ENCODE measurements at regions not wholly inside any gene's neighbourhood (a gene's known extent, or its start where the extent isn't known, plus 50 kb on each side); places are given as distances from the start of the nearest gene placed in this dataset.

DNA sequence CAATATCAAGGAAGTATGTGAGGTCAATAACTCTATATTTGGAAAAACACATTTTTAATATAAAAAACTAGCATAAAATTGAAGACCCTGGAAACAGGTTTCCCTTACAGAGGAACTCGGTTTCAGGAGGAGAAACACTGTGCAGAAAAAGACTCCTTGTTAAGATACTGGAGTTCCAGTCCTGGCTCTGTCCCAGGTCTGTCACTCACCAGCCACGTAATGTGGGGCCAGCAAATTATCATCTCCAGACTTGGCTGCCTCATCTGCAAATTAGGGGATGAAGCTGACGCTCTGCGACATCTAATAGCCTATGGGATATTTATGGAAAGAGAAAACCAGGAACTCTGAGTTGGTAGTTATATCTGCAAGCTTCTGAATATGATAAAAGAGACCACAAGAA is 702.7 kb downstream of the EPHA7 start:
- no peak overlapping the region for H3K9ac ChIP-seq (ENCODE audit: low read depth in 1 of 3, low read length in 3 of 3)
- H3K4me1 ChIP-seq (ENCODE audit: control insufficient read depth in 3 of 3, insufficient read depth in 3 of 3, low read length in 3 of 3), result no peaks in the 10 kb centered on the region
- H3K9me3 ChIP-seq (ENCODE audit: control insufficient read depth in 3 of 3, low read length in 3 of 3), result peaks cover 0 to 3% (median 2%) of the 10 kb centered on the region in 3 donors
- no peak overlapping the region for H3K4me3 ChIP-seq (ENCODE audit: low read length in 3 of 3)
- H3K27ac ChIP-seq (ENCODE audit: low read depth, low read length), result no peak overlapping the region
- H3K36me3 ChIP-seq (ENCODE audit: control insufficient read depth in 3 of 3, insufficient read depth in 3 of 3, low read length in 3 of 3), result no peaks in the 10 kb centered on the region
- H3K27me3 ChIP-seq (ENCODE audit: control insufficient read depth in 3 of 3, insufficient read depth in 3 of 3, low read length in 3 of 3), result no peaks in the 10 kb centered on the region

DNA sequence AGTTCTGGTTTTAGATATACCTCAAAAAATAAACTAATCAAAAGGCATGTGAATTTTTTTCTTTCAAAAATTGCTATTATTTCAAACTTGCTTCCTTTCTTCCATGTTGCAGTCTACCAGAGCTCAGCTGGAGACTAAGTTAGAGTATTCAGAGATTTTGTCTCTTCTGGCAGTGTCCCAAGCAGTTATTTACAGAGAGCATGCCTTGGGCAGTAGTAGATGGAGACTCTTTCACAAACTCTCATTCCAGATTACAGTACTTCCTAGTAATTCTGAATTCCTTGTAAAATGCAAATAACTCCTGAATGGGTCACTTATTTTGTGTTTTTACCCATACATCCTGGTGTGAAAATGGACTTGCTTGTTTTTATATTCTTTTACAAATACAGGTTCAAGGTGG is 703.4 kb downstream of the EPHA7 start:
- Histone ChIP-seq H3K36me3 (ENCODE audit: control insufficient read depth in 3 of 3, insufficient read depth in 3 of 3, low read length in 3 of 3) (no peaks in the 10 kb centered on the region), H3K9ac (ENCODE audit: low read depth in 1 of 3, low read length in 3 of 3) (no peak overlapping the region), H3K4me3 (ENCODE audit: low read length in 3 of 3) (no peak overlapping the region), H3K9me3 (ENCODE audit: control insufficient read depth in 3 of 3, low read length in 3 of 3) (peaks cover 0 to 2% (median 2%) of the 10 kb centered on the region in 3 donors), H3K4me1 (ENCODE audit: control insufficient read depth in 3 of 3, insufficient read depth in 3 of 3, low read length in 3 of 3) (no peaks in the 10 kb centered on the region), H3K27me3 (ENCODE audit: control insufficient read depth in 3 of 3, insufficient read depth in 3 of 3, low read length in 3 of 3) (no peaks in the 10 kb centered on the region), H3K27ac (ENCODE audit: low read depth, low read length) (no peak overlapping the region)

GRCh38 chr6:92714346-92714745 is 705.0 kb downstream of the EPHA7 start:
- no peak overlapping the region for H3K4me3 ChIP-seq (ENCODE audit: low read length in 3 of 3)

GRCh38 chr6:92710048-92710447 is 709.3 kb downstream of the EPHA7 start:
- Histone ChIP-seq H3K27ac (ENCODE audit: low read depth, low read length) (no peak overlapping the region), H3K4me3 (ENCODE audit: low read length in 3 of 3) (no peak overlapping the region), H3K9ac (ENCODE audit: low read depth in 1 of 3, low read length in 3 of 3) (no peak overlapping the region)

More at GRCh38 chr6:92714346-92714745, 705.0 kb downstream of the EPHA7 start:
- no peaks in the 10 kb centered on the region for H3K36me3 ChIP-seq (ENCODE audit: control insufficient read depth in 3 of 3, insufficient read depth in 3 of 3, low read length in 3 of 3)
- no peaks in the 10 kb centered on the region for H3K9me3 ChIP-seq (ENCODE audit: control insufficient read depth in 3 of 3, low read length in 3 of 3)
- no peak overlapping the region for H3K9ac ChIP-seq (ENCODE audit: low read depth in 1 of 3, low read length in 3 of 3)
- H3K27me3 ChIP-seq (ENCODE audit: control insufficient read depth in 3 of 3, insufficient read depth in 3 of 3, low read length in 3 of 3), result no peaks in the 10 kb centered on the region
- no peak overlapping the region for H3K27ac ChIP-seq (ENCODE audit: low read depth, low read length)
- H3K4me1 ChIP-seq (ENCODE audit: control insufficient read depth in 3 of 3, insufficient read depth in 3 of 3, low read length in 3 of 3), result no peaks in the 10 kb centered on the region

GRCh38 chr6:92708945-92709344 is 710.4 kb downstream of the EPHA7 start:
- H3K4me1 ChIP-seq (ENCODE audit: control insufficient read depth in 3 of 3, insufficient read depth in 3 of 3, low read length in 3 of 3), result no peaks in the 10 kb centered on the region

More at GRCh38 chr6:92710048-92710447, 709.3 kb downstream of the EPHA7 start:
- Histone ChIP-seq H3K9me3 (ENCODE audit: control insufficient read depth in 3 of 3, low read length in 3 of 3) (no peaks in the 10 kb centered on the region), H3K4me1 (ENCODE audit: control insufficient read depth in 3 of 3, insufficient read depth in 3 of 3, low read length in 3 of 3) (no peaks in the 10 kb centered on the region), H3K27me3 (ENCODE audit: control insufficient read depth in 3 of 3, insufficient read depth in 3 of 3, low read length in 3 of 3) (no peaks in the 10 kb centered on the region), H3K36me3 (ENCODE audit: control insufficient read depth in 3 of 3, insufficient read depth in 3 of 3, low read length in 3 of 3) (no peaks in the 10 kb centered on the region)

DNA sequence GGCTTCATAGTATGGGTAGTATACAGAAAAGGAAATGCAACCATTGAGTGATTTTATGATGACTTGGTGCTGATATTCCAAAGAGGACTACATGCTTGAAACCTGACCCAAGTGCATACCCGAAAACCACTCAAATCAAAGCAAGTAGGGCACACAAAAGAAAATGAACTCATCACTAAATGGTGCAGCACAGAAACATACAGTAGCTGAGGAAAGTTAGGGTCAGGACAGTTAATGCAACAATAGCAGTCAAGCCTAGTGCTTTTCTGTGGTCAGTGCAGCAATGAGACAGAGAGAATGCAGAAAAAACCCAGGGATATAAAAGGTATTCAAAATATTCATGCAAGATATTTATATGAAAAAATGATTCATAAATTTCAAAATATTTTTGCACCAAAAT is 711.1 kb downstream of the EPHA7 start:
- no peak overlapping the region for H3K27ac ChIP-seq (ENCODE audit: low read depth, low read length)
- H3K36me3 ChIP-seq (ENCODE audit: control insufficient read depth in 3 of 3, insufficient read depth in 3 of 3, low read length in 3 of 3), result no peaks in the 10 kb centered on the region
- no peaks in the 10 kb centered on the region for H3K9me3 ChIP-seq (ENCODE audit: control insufficient read depth in 3 of 3, low read length in 3 of 3)
- no peak overlapping the region for H3K4me3 ChIP-seq (ENCODE audit: low read length in 3 of 3)
- no peaks in the 10 kb centered on the region for H3K4me1 ChIP-seq (ENCODE audit: control insufficient read depth in 3 of 3, insufficient read depth in 3 of 3, low read length in 3 of 3)
- no peaks in the 10 kb centered on the region for H3K27me3 ChIP-seq (ENCODE audit: control insufficient read depth in 3 of 3, insufficient read depth in 3 of 3, low read length in 3 of 3)
- no peak overlapping the region for H3K9ac ChIP-seq (ENCODE audit: low read depth in 1 of 3, low read length in 3 of 3)

More at GRCh38 chr6:92708945-92709344, 710.4 kb downstream of the EPHA7 start:
- Histone ChIP-seq H3K36me3 (ENCODE audit: control insufficient read depth in 3 of 3, insufficient read depth in 3 of 3, low read length in 3 of 3) (no peaks in the 10 kb centered on the region), H3K27me3 (ENCODE audit: control insufficient read depth in 3 of 3, insufficient read depth in 3 of 3, low read length in 3 of 3) (no peaks in the 10 kb centered on the region), H3K27ac (ENCODE audit: low read depth, low read length) (no peak overlapping the region), H3K9ac (ENCODE audit: low read depth in 1 of 3, low read length in 3 of 3) (no peak overlapping the region), H3K9me3 (ENCODE audit: control insufficient read depth in 3 of 3, low read length in 3 of 3) (no peaks in the 10 kb centered on the region), H3K4me3 (ENCODE audit: low read length in 3 of 3) (no peak overlapping the region)

- Histone ChIP-seq H3K9ac (ENCODE audit: low read depth in 1 of 3, low read length in 3 of 3) (no peak overlapping the region), H3K27me3 (ENCODE audit: control insufficient read depth in 3 of 3, insufficient read depth in 3 of 3, low read length in 3 of 3) (no peaks in the 10 kb centered on the region), H3K4me3 (ENCODE audit: low read length in 3 of 3) (no peak overlapping the region), H3K36me3 (ENCODE audit: control insufficient read depth in 3 of 3, insufficient read depth in 3 of 3, low read length in 3 of 3) (no peaks in the 10 kb centered on the region), H3K27ac (ENCODE audit: low read depth, low read length) (no peak overlapping the region), H3K9me3 (ENCODE audit: control insufficient read depth in 3 of 3, low read length in 3 of 3) (no peaks in the 10 kb centered on the region), H3K4me1 (ENCODE audit: control insufficient read depth in 3 of 3, insufficient read depth in 3 of 3, low read length in 3 of 3) (no peaks in the 10 kb centered on the region)
Observed at GRCh38 chr6:92706976-92707375, 712.4 kb downstream of the EPHA7 start.

GRCh38 chr6:92701425-92702096 is 717.8 kb downstream of the EPHA7 start:
- Histone ChIP-seq H3K9ac (ENCODE audit: low read depth in 1 of 3, low read length in 3 of 3) (no peak overlapping the region), H3K4me3 (ENCODE audit: low read length in 3 of 3) (no peak overlapping the region), H3K36me3 (ENCODE audit: control insufficient read depth in 3 of 3, insufficient read depth in 3 of 3, low read length in 3 of 3) (no peaks in the 10 kb centered on the region), H3K4me1 (ENCODE audit: control insufficient read depth in 3 of 3, insufficient read depth in 3 of 3, low read length in 3 of 3) (no peaks in the 10 kb centered on the region), H3K27me3 (ENCODE audit: control insufficient read depth in 3 of 3, insufficient read depth in 3 of 3, low read length in 3 of 3) (no peaks in the 10 kb centered on the region), H3K9me3 (ENCODE audit: control insufficient read depth in 3 of 3, low read length in 3 of 3) (no peaks in the 10 kb centered on the region), H3K27ac (ENCODE audit: low read depth, low read length) (no peak overlapping the region)

DNA sequence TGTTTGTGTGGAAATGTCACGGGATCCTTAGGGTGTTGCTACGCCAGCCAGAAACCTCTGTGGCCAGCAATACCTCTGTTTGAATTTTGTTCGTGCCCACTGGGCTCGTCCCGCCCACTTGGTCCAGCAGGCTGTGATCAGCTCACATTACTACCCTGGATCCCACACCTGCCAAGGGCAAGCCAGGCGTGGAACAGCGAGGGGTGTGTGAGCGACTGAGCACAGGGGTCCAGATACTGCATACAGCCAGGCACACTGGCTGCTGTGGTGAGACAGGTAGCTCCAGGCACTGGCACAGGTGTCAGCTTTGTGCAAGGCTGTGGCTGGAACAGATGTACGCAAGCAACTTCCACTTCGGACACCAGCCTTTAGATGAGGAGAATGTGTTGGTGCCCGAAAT is 718.9 kb downstream of the EPHA7 start:
- Histone ChIP-seq H3K27me3 (ENCODE audit: control insufficient read depth in 3 of 3, insufficient read depth in 3 of 3, low read length in 3 of 3) (no peaks in the 10 kb centered on the region), H3K4me1 (ENCODE audit: control insufficient read depth in 3 of 3, insufficient read depth in 3 of 3, low read length in 3 of 3) (no peaks in the 10 kb centered on the region), H3K4me3 (ENCODE audit: low read length in 3 of 3) (no peak overlapping the region), H3K36me3 (ENCODE audit: control insufficient read depth in 3 of 3, insufficient read depth in 3 of 3, low read length in 3 of 3) (no peaks in the 10 kb centered on the region), H3K27ac (ENCODE audit: low read depth, low read length) (no peak overlapping the region), H3K9me3 (ENCODE audit: control insufficient read depth in 3 of 3, low read length in 3 of 3) (no peaks in the 10 kb centered on the region), H3K9ac (ENCODE audit: low read depth in 1 of 3, low read length in 3 of 3) (no peak overlapping the region)

DNA sequence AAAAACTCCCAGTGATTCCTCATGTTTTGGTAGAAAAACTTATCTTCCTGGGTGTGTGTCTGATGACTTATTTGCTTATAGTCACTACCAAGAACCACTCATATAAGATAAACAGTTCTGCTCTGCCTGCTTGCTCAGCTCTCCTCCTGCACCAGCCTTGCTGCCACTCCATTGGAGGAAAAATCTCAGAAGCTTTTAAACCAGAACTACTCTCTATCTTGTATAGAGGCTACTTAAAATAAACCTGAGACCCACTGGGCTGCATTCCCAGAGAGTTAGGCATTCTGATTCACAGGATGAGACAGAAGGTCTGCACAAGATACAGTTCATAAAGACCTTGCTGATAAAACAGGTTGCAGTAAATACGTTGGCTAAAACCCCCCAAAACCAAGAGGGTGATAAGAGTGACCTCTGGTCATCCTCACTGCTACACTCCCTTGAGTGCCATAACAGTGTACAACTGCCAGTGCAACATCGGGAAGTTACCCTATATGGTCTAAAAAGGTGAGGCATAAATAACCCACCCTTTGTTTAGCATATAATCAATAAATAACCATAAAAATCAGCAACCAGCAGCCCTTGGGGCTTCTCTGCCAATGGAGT is 728.3 kb downstream of the EPHA7 start:
- Histone ChIP-seq H3K27ac (ENCODE audit: low read depth, low read length) (no peak overlapping the region), H3K9me3 (ENCODE audit: control insufficient read depth in 3 of 3, low read length in 3 of 3) (no peaks in the 10 kb centered on the region), H3K4me3 (ENCODE audit: low read length in 3 of 3) (no peak overlapping the region), H3K9ac (ENCODE audit: low read depth in 1 of 3, low read length in 3 of 3) (no peak overlapping the region), H3K36me3 (ENCODE audit: control insufficient read depth in 3 of 3, insufficient read depth in 3 of 3, low read length in 3 of 3) (no peaks in the 10 kb centered on the region), H3K4me1 (ENCODE audit: control insufficient read depth in 3 of 3, insufficient read depth in 3 of 3, low read length in 3 of 3) (no peaks in the 10 kb centered on the region), H3K27me3 (ENCODE audit: control insufficient read depth in 3 of 3, insufficient read depth in 3 of 3, low read length in 3 of 3) (no peaks in the 10 kb centered on the region)

All from skeletal muscle tissue (tissue), 3 donors.